ENCODE measurements at regions not wholly inside any gene's neighbourhood (a gene's known extent, or its start where the extent isn't known, plus 50 kb on each side); places are given as distances from the start of the nearest gene placed in this dataset.

DNA sequence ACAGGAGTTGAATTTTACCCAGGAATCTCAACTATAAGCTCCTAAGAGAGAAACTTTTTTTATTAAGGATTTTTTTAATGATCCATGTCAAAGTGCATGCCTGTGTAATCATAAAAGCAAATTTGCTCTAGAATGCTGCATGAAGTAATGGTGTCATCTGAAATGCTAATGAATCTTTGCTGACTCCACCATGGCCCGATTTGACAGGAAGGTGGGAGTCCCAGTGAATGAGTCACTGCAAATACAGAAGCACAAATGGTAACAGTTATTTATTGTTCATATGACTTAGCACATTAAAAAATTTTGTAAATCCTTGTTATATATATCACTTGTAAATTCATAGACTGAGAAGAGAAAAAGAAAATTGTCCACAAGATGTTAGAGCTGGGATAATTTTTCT is 341.3 kb downstream of the RASEF start:
- no CpG with 5 or more reads among the region's 1 CpG for WGBS (ENCODE audit: insufficient coverage)
- no peaks in the 10 kb centered on the region for H3K79me2 ChIP-seq (ENCODE audit: insufficient read depth, low read length)
- no peaks in the 10 kb centered on the region for H3K4me1 Mint-ChIP-seq
- H3K9me3 ChIP-seq (replicated peaks in 1 of 2; ENCODE audit: control insufficient read depth in 1 of 2, insufficient read depth in 1 of 2, low read length in 2 of 2): no peaks in the 10 kb centered on the region
- H3K4me3 ChIP-seq (replicated peaks in 1 of 3; ENCODE audit: low read depth in 2 of 3, low read length in 3 of 3): no peak overlapping the region
- H2AFZ ChIP-seq (ENCODE audit: insufficient read depth, low read depth, low read length, poor library complexity, severe bottlenecking): no peak overlapping the region
- no peak overlapping the region for H3K4me2 ChIP-seq (replicated peaks; ENCODE audit: extremely low read depth, low read length, poor library complexity, severe bottlenecking)
- no peaks in the 10 kb centered on the region for H3K36me3 ChIP-seq (replicated peaks in 1 of 2; ENCODE audit: control insufficient read depth in 1 of 2, insufficient read depth in 2 of 2, low read length in 2 of 2)
- no peaks in the 10 kb centered on the region for H3K4me1 ChIP-seq (ENCODE audit: control insufficient read depth in 1 of 2, insufficient read depth in 2 of 2, low read length in 2 of 2)
- no peaks in the 10 kb centered on the region for H3K27me3 ChIP-seq (ENCODE audit: control insufficient read depth in 2 of 2, insufficient read depth in 2 of 2, low read length in 2 of 2)
- no peak overlapping the region for H3K9ac ChIP-seq (ENCODE audit: insufficient read depth, low read length, poor library complexity, severe bottlenecking)
- peaks cover 0 to 2% (median 0%) of the 10 kb centered on the region in 3 donors for H3K27me3 Mint-ChIP-seq (ENCODE audit: low read depth in 3 of 3)
- no peak overlapping the region for H3K27ac Mint-ChIP-seq
- DNase-seq: no peak
- intact Hi-C loops (cut with micrococcal nuclease): no loop called here
- no peak overlapping the region for H3K4me3 Mint-ChIP-seq
- TF ChIP-seq, protein P1, sequence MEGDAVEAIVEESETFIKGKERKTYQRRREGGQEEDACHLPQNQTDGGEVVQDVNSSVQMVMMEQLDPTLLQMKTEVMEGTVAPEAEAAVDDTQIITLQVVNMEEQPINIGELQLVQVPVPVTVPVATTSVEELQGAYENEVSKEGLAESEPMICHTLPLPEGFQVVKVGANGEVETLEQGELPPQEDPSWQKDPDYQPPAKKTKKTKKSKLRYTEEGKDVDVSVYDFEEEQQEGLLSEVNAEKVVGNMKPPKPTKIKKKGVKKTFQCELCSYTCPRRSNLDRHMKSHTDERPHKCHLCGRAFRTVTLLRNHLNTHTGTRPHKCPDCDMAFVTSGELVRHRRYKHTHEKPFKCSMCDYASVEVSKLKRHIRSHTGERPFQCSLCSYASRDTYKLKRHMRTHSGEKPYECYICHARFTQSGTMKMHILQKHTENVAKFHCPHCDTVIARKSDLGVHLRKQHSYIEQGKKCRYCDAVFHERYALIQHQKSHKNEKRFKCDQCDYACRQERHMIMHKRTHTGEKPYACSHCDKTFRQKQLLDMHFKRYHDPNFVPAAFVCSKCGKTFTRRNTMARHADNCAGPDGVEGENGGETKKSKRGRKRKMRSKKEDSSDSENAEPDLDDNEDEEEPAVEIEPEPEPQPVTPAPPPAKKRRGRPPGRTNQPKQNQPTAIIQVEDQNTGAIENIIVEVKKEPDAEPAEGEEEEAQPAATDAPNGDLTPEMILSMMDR (IDR thresholded peaks at IDR 0.05): no peak
- no peak overlapping the region for H3K27ac ChIP-seq (ENCODE audit: low read depth in 1 of 2, low read length in 2 of 2)
- H3K9me3 Mint-ChIP-seq: peaks cover 0 to 6% (median 3%) of the 10 kb centered on the region in 7 donors
- no peaks in the 10 kb centered on the region for H4K20me1 ChIP-seq (ENCODE audit: insufficient read depth, low read length)
- H3K36me3 Mint-ChIP-seq: no peaks in the 10 kb centered on the region

DNA sequence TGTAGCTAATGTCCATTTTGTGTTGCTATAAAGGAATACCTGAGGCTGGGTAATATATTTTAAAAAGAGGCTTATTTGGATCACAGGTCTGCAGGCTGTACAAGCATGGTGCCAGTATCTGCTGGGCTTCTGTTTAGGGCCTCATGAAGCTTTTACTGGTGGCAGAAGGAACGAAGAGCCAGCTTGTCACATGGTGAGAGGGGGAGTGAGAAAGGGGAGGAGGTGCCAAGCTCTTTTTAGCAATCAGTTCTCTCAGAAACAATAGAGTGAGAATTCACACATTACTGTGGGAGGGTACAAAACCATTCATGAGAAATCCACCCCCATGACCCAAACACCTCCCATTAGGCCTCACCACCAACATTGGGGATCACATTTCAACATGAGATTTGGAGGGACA is 340.9 kb downstream of the RASEF start:
- Mint-ChIP-seq H3K27ac (no peak overlapping the region), H3K27me3 (ENCODE audit: low read depth in 3 of 3) (peaks cover 0 to 2% (median 0%) of the 10 kb centered on the region in 3 donors), H3K9me3 (peaks cover 0 to 6% (median 3%) of the 10 kb centered on the region in 7 donors), H3K4me1 (no peaks in the 10 kb centered on the region), H3K36me3 (no peaks in the 10 kb centered on the region), H3K4me3 (no peak overlapping the region)
- H3K9ac ChIP-seq (ENCODE audit: insufficient read depth, low read length, poor library complexity, severe bottlenecking): no peak overlapping the region
- TF ChIP-seq, protein P1 (IDR thresholded peaks at IDR 0.05): no peak
- no peak overlapping the region for H3K27ac ChIP-seq (ENCODE audit: low read depth in 1 of 2, low read length in 2 of 2)
- no peak overlapping the region for H2AFZ ChIP-seq (ENCODE audit: insufficient read depth, low read depth, low read length, poor library complexity, severe bottlenecking)
- DNase-seq: no peak
- WGBS (ENCODE audit: insufficient coverage): 83% methylated on average over 1 of the region's 1 CpG
- H3K27me3 ChIP-seq (ENCODE audit: control insufficient read depth in 2 of 2, insufficient read depth in 2 of 2, low read length in 2 of 2): no peaks in the 10 kb centered on the region
- intact Hi-C loops (cut with micrococcal nuclease): no loop called here
- no peaks in the 10 kb centered on the region for H3K36me3 ChIP-seq (replicated peaks in 1 of 2; ENCODE audit: control insufficient read depth in 1 of 2, insufficient read depth in 2 of 2, low read length in 2 of 2)
- no peaks in the 10 kb centered on the region for H3K79me2 ChIP-seq (ENCODE audit: insufficient read depth, low read length)
- H3K9me3 ChIP-seq (replicated peaks in 1 of 2; ENCODE audit: control insufficient read depth in 1 of 2, insufficient read depth in 1 of 2, low read length in 2 of 2): no peaks in the 10 kb centered on the region
- H3K4me1 ChIP-seq (ENCODE audit: control insufficient read depth in 1 of 2, insufficient read depth in 2 of 2, low read length in 2 of 2): no peaks in the 10 kb centered on the region
- no peak overlapping the region for H3K4me3 ChIP-seq (replicated peaks in 1 of 3; ENCODE audit: low read depth in 2 of 3, low read length in 3 of 3)
- no peaks in the 10 kb centered on the region for H4K20me1 ChIP-seq (ENCODE audit: insufficient read depth, low read length)
- no peak overlapping the region for H3K4me2 ChIP-seq (replicated peaks; ENCODE audit: extremely low read depth, low read length, poor library complexity, severe bottlenecking)

All from CD14-positive monocyte (primary cell).